OCI-LY3 (cell line): ENCODE measurements at regions not wholly inside any gene's neighbourhood (a gene's known extent, or its start where the extent isn't known, plus 50 kb on each side); places are given as distances from the start of the nearest gene placed in this dataset.

Experiments used
- H2AFZ ChIP-seq: fragments of 200-600, 300-600 bp; shearing (Covaris generic); 2 replicates; pipeline ENCODE4 v1.6.0; 2014; ENCODE audit warnings: antibody characterized with exemption, low read depth, low read length
- H3K27ac ChIP-seq: fragments of 200-600, 300-600 bp; sonication (generic); 2 replicates; pipeline ENCODE4 v1.5.1; 2014; ENCODE audit warnings: mild to moderate bottlenecking, low read length, moderate library complexity, mixed read lengths
- H3K27me3 ChIP-seq: fragments of 200-600, 300-600 bp; sonication (generic); 2 replicates; pipeline ENCODE4 v1.6.1; 2014; ENCODE audit warnings: low read depth, low read length, mixed read lengths
- H3K36me3 ChIP-seq: fragments of 200-600, 300-600 bp; sonication (generic); replicated peaks from 2 replicates; pipeline ENCODE3; 2014; ENCODE audit warnings: low read depth, low read length, mixed read lengths
- H3K4me1 ChIP-seq: fragments of 300-600, 200-600 bp; sonication (generic); 2 replicates; pipeline ENCODE4 v1.6.1; 2014; ENCODE audit warnings: low read length, mixed read lengths
- H3K4me2 ChIP-seq: fragments of 200-600, 300-600 bp; sonication (generic); 2 replicates; pipeline ENCODE4 v1.6.1; 2014; ENCODE audit warnings: low read length, mixed read lengths
- H3K4me3 ChIP-seq: fragments of 300-600, 200-600 bp; sonication (generic); 2 replicates; pipeline ENCODE4 v1.5.1; 2014; ENCODE audit warnings: antibody characterized with exemption, mild to moderate bottlenecking, low read length, moderate library complexity
- H3K79me2 ChIP-seq: fragments of 300-600, 200-600 bp; shearing (Covaris generic); 2 replicates; pipeline ENCODE4 v1.6.1; 2014; ENCODE audit warnings: mild to moderate bottlenecking, low read length, mixed read lengths
- H3K9ac ChIP-seq: fragments of 300-600, 200-600 bp; shearing (Covaris generic); 2 replicates; pipeline ENCODE4 v1.6.0; 2014; ENCODE audit warnings: mild to moderate bottlenecking, low read length, moderate library complexity
- H3K9me3 ChIP-seq: fragments of 200-600, 300-600 bp; shearing (Covaris generic); 2 replicates; pipeline ENCODE4 v1.6.1; 2014; ENCODE audit warnings: low read length, mixed read lengths; ENCODE audit not compliant: insufficient read depth
- H4K20me1 ChIP-seq: fragments of 200-600, 300-600 bp; sonication (generic); 2 replicates; pipeline ENCODE4 v1.6.1; 2016; ENCODE audit warnings: low read length, mixed read lengths; ENCODE audit not compliant: insufficient read depth
- EZH2phosphoT487 ChIP-seq: fragments of 200-600 bp; shearing (Covaris generic); IDR thresholded peaks from 2 replicates; pipeline ENCODE4 v1.6.1; 2018; ENCODE audit warnings: antibody characterized with exemption, mixed run types, low read depth
- TF ChIP-seq, protein P1 (sequence below): fragments of 200-600, 300-600 bp; sonication (generic); IDR thresholded peaks from 2 replicates; pipeline ENCODE4 v1.5.1; 2014; ENCODE audit warnings: antibody characterized with exemption, low read length, low read depth

DNA sequence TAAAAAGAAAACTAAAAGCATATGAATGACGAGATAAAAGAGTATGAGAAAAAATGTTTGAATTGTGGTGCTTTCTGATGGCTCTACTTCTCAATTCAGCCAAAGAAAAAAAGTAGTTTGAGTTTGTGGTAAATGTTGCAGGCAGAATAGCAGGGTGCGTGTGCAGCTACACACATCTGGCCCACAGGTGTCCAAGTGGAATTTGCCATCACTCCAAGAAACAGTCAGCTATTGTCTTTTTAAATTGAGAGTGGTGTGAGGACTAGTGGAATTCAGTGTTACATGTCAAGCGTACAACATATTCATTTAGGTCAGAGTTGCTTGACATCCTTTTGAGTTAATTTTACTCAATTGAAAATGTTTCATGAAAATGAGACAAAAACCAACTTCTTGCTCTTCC, 424.8 kb upstream of the MAD2L1 start:
- no peak for TF ChIP-seq EZH2phosphoT487
- H3K27ac ChIP-seq, result no peak overlapping the region
- H2AFZ ChIP-seq, result no peak overlapping the region
- H3K9me3 ChIP-seq, result no peaks in the 10 kb centered on the region
- H3K4me3 ChIP-seq, result no peak overlapping the region
- H3K4me2 ChIP-seq, result no peak overlapping the region
- no peaks in the 10 kb centered on the region for H4K20me1 ChIP-seq
- H3K9ac ChIP-seq, result no peak overlapping the region
- H3K4me1 ChIP-seq, result no peaks in the 10 kb centered on the region
- no peaks in the 10 kb centered on the region for H3K79me2 ChIP-seq
- H3K27me3 ChIP-seq, result no peaks in the 10 kb centered on the region
- H3K36me3 ChIP-seq, result no peaks in the 10 kb centered on the region

DNA sequence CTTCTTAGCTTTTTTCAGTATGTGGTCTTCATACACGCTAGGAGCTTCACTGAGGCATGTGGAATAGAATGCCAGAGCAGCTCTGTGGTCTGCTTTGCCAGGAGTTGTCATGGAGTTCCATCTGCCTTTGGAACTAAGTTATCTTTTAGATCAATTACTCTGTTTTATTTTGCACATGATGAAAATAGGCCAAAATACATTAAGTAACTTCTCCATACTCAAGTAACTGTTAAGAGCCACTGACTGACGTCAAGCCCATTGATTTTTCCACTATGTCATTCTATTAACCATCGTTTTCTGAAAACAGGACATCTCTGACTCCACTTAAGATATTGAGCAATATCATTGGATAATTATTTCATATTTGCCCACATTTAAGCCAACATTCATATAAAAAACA, 415.1 kb upstream of the MAD2L1 start:
- TF ChIP-seq EZH2phosphoT487, result no peak
- TF ChIP-seq, protein P1, sequence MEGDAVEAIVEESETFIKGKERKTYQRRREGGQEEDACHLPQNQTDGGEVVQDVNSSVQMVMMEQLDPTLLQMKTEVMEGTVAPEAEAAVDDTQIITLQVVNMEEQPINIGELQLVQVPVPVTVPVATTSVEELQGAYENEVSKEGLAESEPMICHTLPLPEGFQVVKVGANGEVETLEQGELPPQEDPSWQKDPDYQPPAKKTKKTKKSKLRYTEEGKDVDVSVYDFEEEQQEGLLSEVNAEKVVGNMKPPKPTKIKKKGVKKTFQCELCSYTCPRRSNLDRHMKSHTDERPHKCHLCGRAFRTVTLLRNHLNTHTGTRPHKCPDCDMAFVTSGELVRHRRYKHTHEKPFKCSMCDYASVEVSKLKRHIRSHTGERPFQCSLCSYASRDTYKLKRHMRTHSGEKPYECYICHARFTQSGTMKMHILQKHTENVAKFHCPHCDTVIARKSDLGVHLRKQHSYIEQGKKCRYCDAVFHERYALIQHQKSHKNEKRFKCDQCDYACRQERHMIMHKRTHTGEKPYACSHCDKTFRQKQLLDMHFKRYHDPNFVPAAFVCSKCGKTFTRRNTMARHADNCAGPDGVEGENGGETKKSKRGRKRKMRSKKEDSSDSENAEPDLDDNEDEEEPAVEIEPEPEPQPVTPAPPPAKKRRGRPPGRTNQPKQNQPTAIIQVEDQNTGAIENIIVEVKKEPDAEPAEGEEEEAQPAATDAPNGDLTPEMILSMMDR, result no peak
- no peaks in the 10 kb centered on the region for H3K9me3 ChIP-seq

DNA sequence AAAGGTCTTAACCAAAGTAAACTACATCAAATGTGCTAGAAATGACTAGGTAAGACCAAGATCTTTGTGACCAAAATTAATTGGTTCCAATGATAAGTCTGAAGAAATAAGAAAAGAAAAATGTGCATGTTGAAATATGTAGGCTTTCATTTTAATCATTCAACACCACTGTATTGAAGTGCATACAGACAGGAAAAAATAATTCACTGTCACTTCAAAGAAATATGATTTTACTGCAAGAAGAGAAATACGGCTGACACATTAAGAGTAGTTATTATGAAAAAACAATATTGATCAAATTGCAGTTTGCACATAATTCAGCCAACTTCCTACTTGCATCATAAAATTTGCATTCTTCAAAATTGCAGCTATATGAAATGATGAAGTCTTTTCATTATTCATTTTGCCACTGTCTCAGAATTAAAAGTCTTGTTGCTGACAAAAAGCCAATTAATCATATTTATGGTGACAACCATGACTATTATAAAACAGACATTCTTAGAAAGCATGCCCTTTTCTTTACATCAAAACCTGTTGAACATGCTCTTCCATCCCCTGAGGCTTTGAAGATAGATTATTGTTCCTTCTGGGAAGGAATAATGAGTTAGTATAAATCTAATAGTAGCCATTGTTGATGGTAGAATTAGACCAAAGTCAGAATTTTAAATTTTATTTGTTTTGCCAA, 405.9 kb upstream of the MAD2L1 start:
- H3K36me3 ChIP-seq, result no peaks in the 10 kb centered on the region
- no peaks in the 10 kb centered on the region for H3K79me2 ChIP-seq
- no peak overlapping the region for H2AFZ ChIP-seq
- no peak overlapping the region for H3K9ac ChIP-seq
- H3K27me3 ChIP-seq, result no peaks in the 10 kb centered on the region
- H3K27ac ChIP-seq, result no peak overlapping the region
- H3K4me3 ChIP-seq, result no peak overlapping the region
- H3K4me1 ChIP-seq, result no peaks in the 10 kb centered on the region
- no peaks in the 10 kb centered on the region for H4K20me1 ChIP-seq
- no peak overlapping the region for H3K4me2 ChIP-seq
- H3K9me3 ChIP-seq, result no peaks in the 10 kb centered on the region
- no peak for TF ChIP-seq EZH2phosphoT487
- TF ChIP-seq, protein P1, result no peak

More for the DNA sequence above, 415.1 kb upstream of the MAD2L1 start:
- Histone ChIP-seq H3K4me3 (no peak overlapping the region), H2AFZ (no peak overlapping the region), H3K27ac (no peak overlapping the region), H3K4me2 (no peak overlapping the region), H3K4me1 (no peaks in the 10 kb centered on the region), H3K36me3 (no peaks in the 10 kb centered on the region), H3K79me2 (no peaks in the 10 kb centered on the region), H4K20me1 (no peaks in the 10 kb centered on the region), H3K27me3 (no peaks in the 10 kb centered on the region), H3K9ac (no peak overlapping the region)

DNA sequence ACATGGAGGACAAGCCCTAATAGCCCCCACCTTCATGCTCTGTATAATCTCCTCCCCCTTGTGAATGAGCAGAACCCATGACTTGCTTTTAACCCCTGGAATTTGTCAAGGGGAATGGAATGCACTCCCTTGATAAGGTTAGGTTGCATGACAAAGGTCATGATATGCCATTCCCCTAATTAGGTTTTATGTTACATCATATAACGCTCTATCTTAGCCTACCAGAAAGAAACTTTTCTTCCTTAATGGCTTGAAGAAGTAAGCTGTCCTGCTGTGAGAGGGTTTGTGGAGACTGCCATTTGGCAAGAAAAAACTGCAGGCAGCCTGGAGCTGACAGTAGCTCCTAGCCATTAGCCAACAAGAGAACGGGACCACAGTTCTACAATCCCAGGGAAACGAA, 399.8 kb upstream of the MAD2L1 start:
- TF ChIP-seq, protein P1, result no peak
- no peak for TF ChIP-seq EZH2phosphoT487
- H2AFZ ChIP-seq, result no peak overlapping the region
- H3K9ac ChIP-seq, result no peak overlapping the region
- no peaks in the 10 kb centered on the region for H3K9me3 ChIP-seq
- no peaks in the 10 kb centered on the region for H3K36me3 ChIP-seq
- no peaks in the 10 kb centered on the region for H3K79me2 ChIP-seq
- no peaks in the 10 kb centered on the region for H4K20me1 ChIP-seq
- no peak overlapping the region for H3K4me2 ChIP-seq
- no peaks in the 10 kb centered on the region for H3K27me3 ChIP-seq
- no peaks in the 10 kb centered on the region for H3K4me1 ChIP-seq
- H3K27ac ChIP-seq, result no peak overlapping the region
- no peak overlapping the region for H3K4me3 ChIP-seq
